ENCODE measurements at regions not wholly inside any gene's neighbourhood (a gene's known extent, or its start where the extent isn't known, plus 50 kb on each side); places are given as distances from the start of the nearest gene placed in this dataset.

DNA sequence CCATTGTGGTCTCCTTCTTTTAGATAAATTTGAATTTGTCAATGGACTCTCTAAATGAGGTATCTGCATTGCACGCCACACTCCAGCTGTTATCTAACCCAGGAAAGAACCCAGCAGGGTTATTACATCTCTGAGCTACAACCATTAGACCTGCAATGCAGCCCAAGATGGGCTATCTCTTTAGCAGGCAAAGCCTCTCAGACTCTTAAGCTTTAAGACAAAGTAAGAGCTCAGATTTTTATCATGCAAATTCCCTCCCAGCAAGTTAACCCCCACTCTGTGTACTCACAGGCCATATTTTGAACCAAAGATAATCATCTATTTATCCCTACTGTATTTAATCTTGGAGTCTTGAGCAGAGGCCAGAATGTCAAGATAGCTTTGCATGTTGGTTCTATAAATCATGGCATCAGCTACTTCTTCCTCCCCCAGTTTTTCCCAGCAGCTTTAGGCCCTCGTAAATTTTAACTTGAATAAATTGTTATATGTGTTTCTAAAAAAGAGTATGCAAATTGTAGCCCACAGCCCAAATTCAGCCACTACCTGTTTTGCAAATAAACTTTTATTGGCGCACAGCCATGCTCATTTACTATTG lies 273.7 kb upstream of the PKDCC start:
- Histone ChIP-seq H3K4me3 (no peak overlapping the region), H4K20me1 (ENCODE audit: insufficient read depth) (no peaks in the 10 kb centered on the region), H3K4me2 (no peak overlapping the region), H3K27me3 (ENCODE audit: insufficient read depth, low read depth) (peaks cover 33% of the 10 kb centered on the region), H3K9me3 (ENCODE audit: insufficient read depth, low read depth) (no peaks in the 10 kb centered on the region), H3K36me3 (ENCODE audit: low read depth) (no peaks in the 10 kb centered on the region), H3K79me2 (ENCODE audit: low read depth) (no peaks in the 10 kb centered on the region), H3K9me2 (ENCODE audit: insufficient read depth) (no peaks in the 10 kb centered on the region), H3F3A (ENCODE audit: insufficient read depth, low read depth) (no peaks in the 10 kb centered on the region), H3K4me1 (replicated peaks; ENCODE audit: insufficient read depth) (no peaks in the 10 kb centered on the region), H2AFZ (no peak overlapping the region), H3K27ac (no peak overlapping the region)
- no TSS peak for BruUV-seq (replicated peaks)
- TF ChIP-seq, protein P1, sequence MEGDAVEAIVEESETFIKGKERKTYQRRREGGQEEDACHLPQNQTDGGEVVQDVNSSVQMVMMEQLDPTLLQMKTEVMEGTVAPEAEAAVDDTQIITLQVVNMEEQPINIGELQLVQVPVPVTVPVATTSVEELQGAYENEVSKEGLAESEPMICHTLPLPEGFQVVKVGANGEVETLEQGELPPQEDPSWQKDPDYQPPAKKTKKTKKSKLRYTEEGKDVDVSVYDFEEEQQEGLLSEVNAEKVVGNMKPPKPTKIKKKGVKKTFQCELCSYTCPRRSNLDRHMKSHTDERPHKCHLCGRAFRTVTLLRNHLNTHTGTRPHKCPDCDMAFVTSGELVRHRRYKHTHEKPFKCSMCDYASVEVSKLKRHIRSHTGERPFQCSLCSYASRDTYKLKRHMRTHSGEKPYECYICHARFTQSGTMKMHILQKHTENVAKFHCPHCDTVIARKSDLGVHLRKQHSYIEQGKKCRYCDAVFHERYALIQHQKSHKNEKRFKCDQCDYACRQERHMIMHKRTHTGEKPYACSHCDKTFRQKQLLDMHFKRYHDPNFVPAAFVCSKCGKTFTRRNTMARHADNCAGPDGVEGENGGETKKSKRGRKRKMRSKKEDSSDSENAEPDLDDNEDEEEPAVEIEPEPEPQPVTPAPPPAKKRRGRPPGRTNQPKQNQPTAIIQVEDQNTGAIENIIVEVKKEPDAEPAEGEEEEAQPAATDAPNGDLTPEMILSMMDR (conservative IDR thresholded peaks at IDR 0.05): no peak
- no peak for TF ChIP-seq EZH2 (IDR thresholded peaks at IDR 0.05; ENCODE audit: low read depth)
- POLR2A ChIA-PET (ENCODE audit: unreplicated experiment): interaction anchor here (0.5 kb wide), 1 partner anchor 443 kb away, joined by 4 read pairs; no protein-coding TSS in a partner anchor
- intact Hi-C loops (cut with micrococcal nuclease; ENCODE audit: unreplicated experiment): no loop called here
- peak in 1 of 2 experiments; percentile 22 for DNase-seq
- CTCF ChIA-PET: no interaction called here

DNA sequence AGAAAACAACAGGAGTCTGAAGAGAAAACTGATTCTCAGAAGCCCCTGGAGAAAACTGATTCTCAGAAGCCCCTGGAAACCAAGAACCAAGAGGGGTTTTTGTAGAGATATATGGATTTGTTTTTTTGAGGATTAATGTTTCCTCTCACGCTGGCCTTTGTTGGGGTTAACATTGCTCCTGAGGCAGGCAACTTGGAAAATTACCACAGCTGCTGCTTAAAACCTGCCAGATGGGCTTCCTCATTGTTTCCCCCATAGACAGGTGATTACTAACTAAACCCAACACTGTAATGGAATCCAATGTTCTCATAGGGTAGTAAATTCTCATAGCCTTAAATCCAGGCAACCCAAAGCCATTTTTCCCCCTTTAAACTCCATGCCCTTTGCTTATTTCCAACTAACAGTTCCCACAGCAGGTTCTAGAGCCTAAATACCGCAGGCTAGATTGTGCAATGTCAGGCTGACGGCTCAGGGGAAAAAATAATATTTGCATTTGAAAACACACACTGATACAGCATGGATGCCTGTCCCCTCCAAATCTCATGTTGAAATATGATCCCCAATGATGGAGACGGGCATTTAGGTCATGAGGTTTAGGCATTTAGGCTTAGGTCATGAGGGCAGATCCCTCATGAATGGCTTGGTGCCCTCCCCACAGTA lies 272.3 kb upstream of the PKDCC start:
- no peaks in the 10 kb centered on the region for H3K4me1 ChIP-seq (replicated peaks; ENCODE audit: insufficient read depth)
- no peaks in the 10 kb centered on the region for H3K9me3 ChIP-seq (ENCODE audit: insufficient read depth, low read depth)
- BruUV-seq (replicated peaks): no TSS peak
- H3K4me2 ChIP-seq: no peak overlapping the region
- H3K36me3 ChIP-seq (ENCODE audit: low read depth): no peaks in the 10 kb centered on the region
- CTCF ChIA-PET: no interaction called here
- no peak overlapping the region for H3K27ac ChIP-seq
- no peaks in the 10 kb centered on the region for H4K20me1 ChIP-seq (ENCODE audit: insufficient read depth)
- no peaks in the 10 kb centered on the region for H3K79me2 ChIP-seq (ENCODE audit: low read depth)
- peaks cover 19% of the 10 kb centered on the region for H3K27me3 ChIP-seq (ENCODE audit: insufficient read depth, low read depth)
- no peak for TF ChIP-seq EZH2 (IDR thresholded peaks at IDR 0.05; ENCODE audit: low read depth)
- TF ChIP-seq, protein P1 (conservative IDR thresholded peaks at IDR 0.05): no peak
- intact Hi-C loops (cut with micrococcal nuclease; ENCODE audit: unreplicated experiment): no loop called here
- H3F3A ChIP-seq (ENCODE audit: insufficient read depth, low read depth): no peaks in the 10 kb centered on the region
- no peak for DNase-seq
- H3K9me2 ChIP-seq (ENCODE audit: insufficient read depth): no peaks in the 10 kb centered on the region
- no peak overlapping the region for H2AFZ ChIP-seq
- H3K4me3 ChIP-seq: no peak overlapping the region
- POLR2A ChIA-PET (ENCODE audit: unreplicated experiment): no interaction called here

DNA sequence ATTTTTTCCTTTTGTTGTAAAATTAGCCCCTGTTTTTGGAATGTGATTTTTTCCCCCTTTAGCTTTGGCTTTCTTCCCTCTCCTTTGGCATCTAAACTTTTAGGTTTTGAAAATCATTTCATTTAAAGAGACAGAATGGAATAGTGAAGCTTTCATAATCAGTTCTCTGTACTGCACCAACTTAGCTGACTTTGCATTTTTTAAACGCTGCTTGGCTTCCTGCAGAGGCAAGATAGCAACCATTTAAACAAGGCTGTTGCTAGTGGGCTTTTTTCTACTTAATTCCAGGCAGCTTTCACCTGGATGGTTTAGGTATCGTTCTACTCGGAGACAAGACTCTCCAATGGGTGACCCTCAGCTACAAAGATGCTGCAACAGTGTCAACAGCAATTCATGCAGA lies 267.9 kb upstream of the PKDCC start:
- no peak overlapping the region for H3K4me2 ChIP-seq
- no peak for DNase-seq
- H3K36me3 ChIP-seq (ENCODE audit: low read depth): no peaks in the 10 kb centered on the region
- no peaks in the 10 kb centered on the region for H4K20me1 ChIP-seq (ENCODE audit: insufficient read depth)
- H3K4me3 ChIP-seq: no peak overlapping the region
- no TSS peak for BruUV-seq (replicated peaks)
- intact Hi-C loops (cut with micrococcal nuclease; ENCODE audit: unreplicated experiment): loop anchor here (5.0 kb wide), 2 partner anchors 1018 to 1943 kb away; no protein-coding TSS in a partner anchor
- ChIA-PET POLR2A (ENCODE audit: unreplicated experiment) (no interaction called here), CTCF (no interaction called here)
- H3K27ac ChIP-seq: no peak overlapping the region
- H3K9me3 ChIP-seq (ENCODE audit: insufficient read depth, low read depth): no peaks in the 10 kb centered on the region
- H3K27me3 ChIP-seq (ENCODE audit: insufficient read depth, low read depth): peaks cover 9% of the 10 kb centered on the region; the same call in 1 of the 2 replicates
- no peaks in the 10 kb centered on the region for H3F3A ChIP-seq (ENCODE audit: insufficient read depth, low read depth)
- H3K9me2 ChIP-seq (ENCODE audit: insufficient read depth): no peaks in the 10 kb centered on the region
- no peak overlapping the region for H2AFZ ChIP-seq
- H3K79me2 ChIP-seq (ENCODE audit: low read depth): no peaks in the 10 kb centered on the region
- H3K4me1 ChIP-seq (replicated peaks; ENCODE audit: insufficient read depth): no peaks in the 10 kb centered on the region
- TF ChIP-seq, protein P1 (conservative IDR thresholded peaks at IDR 0.05): no peak
- TF ChIP-seq EZH2 (IDR thresholded peaks at IDR 0.05; ENCODE audit: low read depth): no peak

Measured in PC-9 (cell line).